Astrocyte (in vitro differentiated cells and primary cell): ENCODE measurements at regions not wholly inside any gene's neighbourhood (a gene's known extent, or its start where the extent isn't known, plus 50 kb on each side); places are given as distances from the start of the nearest gene placed in this dataset.
"Not testable (repeated sequence)": the region's sequence is repeated elsewhere in the genome, so short reads cannot be mapped to it uniquely, and the experiment has no call there.

Experiments used
- DNase-seq: peaks from one replicate; pipeline ENCODE4 v3.0.0-alpha.2; 2010; ENCODE audit warnings: low read depth
- FAIRE-seq: peaks from 2 replicates; lab custom pipeline; 2011; peaks lifted over from hg19 to GRCh38; lab: Jason Lieb, UNC
- H2AFZ ChIP-seq: 2 replicates; pipeline ENCODE4 v1.6.0; 2012; ENCODE audit warnings: low read depth, low read length, inconsistent platforms
- H3K27ac ChIP-seq: 2 replicates; pipeline ENCODE4 v1.5.1; 2011; ENCODE audit warnings: low read depth, low read length, inconsistent platforms
- H3K27me3 ChIP-seq: 2 replicates; pipeline ENCODE4 v1.6.0; 2011; ENCODE audit warnings: low read length, inconsistent platforms; ENCODE audit not compliant: insufficient read depth
- H3K36me3 ChIP-seq: 2 replicates; pipeline ENCODE4 v1.5.1; 2011; ENCODE audit warnings: low read length, inconsistent platforms; ENCODE audit not compliant: insufficient read depth
- H3K4me1 ChIP-seq: 2 replicates; pipeline ENCODE4 v1.5.1; 2011; ENCODE audit warnings: low read length, inconsistent platforms; ENCODE audit not compliant: insufficient read depth
- H3K4me2 ChIP-seq: 2 replicates; pipeline ENCODE4 v1.6.0; 2012; ENCODE audit warnings: low read length, inconsistent platforms
- H3K4me3 ChIP-seq: 2 replicates; pipeline ENCODE4 v1.5.1; 2011; ENCODE audit warnings: low read depth, mild to moderate bottlenecking, low read length, inconsistent platforms; ENCODE audit not compliant: insufficient read depth
- H3K79me2 ChIP-seq: 2 replicates; pipeline ENCODE4 v1.6.0; 2012; ENCODE audit warnings: mild to moderate bottlenecking, low read length, inconsistent platforms; ENCODE audit not compliant: insufficient read depth
- H3K9ac ChIP-seq: 2 replicates; pipeline ENCODE4 v1.6.0; 2012; ENCODE audit warnings: mild to moderate bottlenecking, low read length, inconsistent platforms
- H3K9me3 ChIP-seq: 2 replicates; pipeline ENCODE4 v1.5.1; 2012; ENCODE audit warnings: low read depth, mild to moderate bottlenecking, low read length, inconsistent platforms; ENCODE audit not compliant: insufficient read depth
- H4K20me1 ChIP-seq: 2 replicates; pipeline ENCODE4 v1.6.0; 2012; ENCODE audit warnings: low read length, inconsistent platforms; ENCODE audit not compliant: insufficient read depth
- H3K27ac Mint-ChIP-seq: one replicate; pipeline ENCODE4 v1.8.0; 2021; ENCODE audit warnings: mild to moderate bottlenecking, mixed read lengths; ENCODE audit not compliant: unreplicated experiment
- H3K27me3 Mint-ChIP-seq: one replicate; pipeline ENCODE4 v1.8.0; 2021; ENCODE audit warnings: low read depth, mixed read lengths; ENCODE audit not compliant: unreplicated experiment
- H3K36me3 Mint-ChIP-seq: one replicate; pipeline ENCODE4 v1.8.0; 2021; ENCODE audit warnings: low read depth, mixed read lengths; ENCODE audit not compliant: unreplicated experiment
- H3K4me1 Mint-ChIP-seq: one replicate; pipeline ENCODE4 v1.8.0; 2021; ENCODE audit warnings: low read depth, mixed read lengths; ENCODE audit not compliant: unreplicated experiment
- H3K4me3 Mint-ChIP-seq: one replicate; pipeline ENCODE4 v1.8.0; 2021; ENCODE audit warnings: mild to moderate bottlenecking, moderate library complexity, mixed read lengths; ENCODE audit not compliant: unreplicated experiment
- H3K9me3 Mint-ChIP-seq: one replicate; pipeline ENCODE4 v1.8.0; 2021; ENCODE audit warnings: mild to moderate bottlenecking, mixed read lengths; ENCODE audit not compliant: unreplicated experiment
- CTCF ChIP-seq: IDR thresholded peaks from 2 replicates; pipeline ENCODE4 v1.5.1; 2011; ENCODE audit warnings: low read depth, mild to moderate bottlenecking, inconsistent platforms, low read length, moderate library complexity; ENCODE audit not compliant: insufficient read depth
- EZH2 ChIP-seq: IDR thresholded peaks from 2 replicates; pipeline ENCODE4 v1.6.1; 2012; ENCODE audit warnings: mild to moderate bottlenecking, low read length, inconsistent platforms; ENCODE audit not compliant: insufficient read depth

GRCh38 chr12:89225401-89225800, 126.9 kb downstream of the DUSP6 start:
- H3K27ac ChIP-seq, result peak overlapping the region; percentile 36
- no peaks in the 10 kb centered on the region for H3K27me3 ChIP-seq
- no peak overlapping the region for H3K4me3 Mint-ChIP-seq
- DNase-seq, result peak; percentile 75
- peak overlapping the region; percentile 50 for H2AFZ ChIP-seq
- H3K36me3 ChIP-seq, result no peaks in the 10 kb centered on the region
- peaks cover 10% of the 10 kb centered on the region for H3K4me1 ChIP-seq
- no peaks in the 10 kb centered on the region for H3K9me3 ChIP-seq
- peak overlapping the region; percentile 31 for H3K9ac ChIP-seq
- TF ChIP-seq EZH2 (no peak), CTCF (no peak)
- no peak for FAIRE-seq
- peaks cover 39% of the 10 kb centered on the region for H3K4me1 Mint-ChIP-seq
- H3K9me3 Mint-ChIP-seq, result peaks cover 5% of the 10 kb centered on the region
- H3K79me2 ChIP-seq, result no peaks in the 10 kb centered on the region
- H4K20me1 ChIP-seq, result no peaks in the 10 kb centered on the region
- H3K4me2 ChIP-seq, result peak overlapping the region; percentile 72
- no peaks in the 10 kb centered on the region for H3K36me3 Mint-ChIP-seq
- H3K27ac Mint-ChIP-seq, result peak overlapping the region; percentile 60
- H3K27me3 Mint-ChIP-seq, result no peaks in the 10 kb centered on the region
- H3K4me3 ChIP-seq, result no peak overlapping the region

GRCh38 chr12:89222580-89222979, 129.7 kb downstream of the DUSP6 start:
- not testable (repeated sequence) for H3K4me1 ChIP-seq, H3K4me3 ChIP-seq, H3K27ac Mint-ChIP-seq, H3K36me3 ChIP-seq, H3K36me3 Mint-ChIP-seq, H3K9me3 ChIP-seq, H2AFZ ChIP-seq, H3K79me2 ChIP-seq, H3K4me3 Mint-ChIP-seq, DNase-seq, H3K27ac ChIP-seq, H3K9me3 Mint-ChIP-seq, H4K20me1 ChIP-seq, FAIRE-seq, H3K27me3 ChIP-seq, H3K27me3 Mint-ChIP-seq, H3K9ac ChIP-seq, H3K4me2 ChIP-seq
- H3K4me1 Mint-ChIP-seq, result peaks cover 19% of the 10 kb centered on the region

GRCh38 chr12:89217472-89217871, 134.8 kb downstream of the DUSP6 start:
- Histone ChIP-seq H3K4me3 (no peak overlapping the region), H4K20me1 (no peaks in the 10 kb centered on the region), H3K79me2 (no peaks in the 10 kb centered on the region), H3K9me3 (no peaks in the 10 kb centered on the region), H2AFZ (no peak overlapping the region), H3K9ac (no peak overlapping the region), H3K27me3 (no peaks in the 10 kb centered on the region), H3K27ac (no peak overlapping the region), H3K4me1 (no peaks in the 10 kb centered on the region), H3K4me2 (no peak overlapping the region), H3K36me3 (no peaks in the 10 kb centered on the region)
- Mint-ChIP-seq H3K36me3 (no peaks in the 10 kb centered on the region), H3K27ac (no peak overlapping the region), H3K4me1 (peaks cover 4% of the 10 kb centered on the region), H3K27me3 (no peaks in the 10 kb centered on the region), H3K4me3 (no peak overlapping the region), H3K9me3 (peaks cover 5% of the 10 kb centered on the region)
- no peak for DNase-seq
- TF ChIP-seq EZH2 (no peak), CTCF (no peak)
- FAIRE-seq, result no peak
